HepG2 (cell line): ENCODE measurements at regions not wholly inside any gene's neighbourhood (a gene's known extent, or its start where the extent isn't known, plus 50 kb on each side); places are given as distances from the start of the nearest gene placed in this dataset.

Experiments used
- ATF7 ChIP-seq, 2 experiments: fragments of 450-650 bp in 1 of 2; sonication (generic) in 1 of 2; formaldehyde crosslinking in 1 of 2; IDR thresholded peaks; 2 replicates each; pipeline versions ENCODE4 v1.4.0 to v1.6.1; 2016 to 2020; ENCODE audit warnings: antibody characterized with exemption in 1 of 2, mild to moderate bottlenecking in 1 of 2, missing genetic modification reagents in 1 of 2
- CEBPB ChIP-seq: IDR thresholded peaks from 2 replicates; pipeline ENCODE4 v1.6.1; 2011; ENCODE audit warnings: low read depth, low read length, improper control_type of control experiment, borderline replicate concordance
- FOXC1 ChIP-seq: sonication (generic); formaldehyde crosslinking; IDR thresholded peaks from 2 replicates; pipeline ENCODE4 v1.8.0; 2022; ENCODE audit warnings: mild to moderate bottlenecking, missing genetic modification reagents, borderline replicate concordance
- GATA4 ChIP-seq: sonication (generic); IDR thresholded peaks from 2 replicates; pipeline ENCODE4 v1.6.1; 2016; ENCODE audit warnings: antibody characterized with exemption, low read depth, borderline replicate concordance
- HNF4A ChIP-seq: sonication (generic); formaldehyde crosslinking; IDR thresholded peaks from 2 replicates; pipeline ENCODE4 v1.4.0; 2020; ENCODE audit warnings: missing genetic modification reagents
- KDM2A ChIP-seq: sonication (generic); formaldehyde crosslinking; IDR thresholded peaks from 2 replicates; pipeline ENCODE4 v1.4.0; 2020; ENCODE audit warnings: low read depth, missing genetic modification reagents, borderline replicate concordance
- MBNL3 ChIP-seq: fragments of 250-450 bp; sonication (Bioruptor Pico); conservative IDR thresholded peaks from 2 replicates; pipeline ENCODE4 v1.8.0; 2022; ENCODE audit warnings: mild to moderate bottlenecking, inconsistent platforms
- NFIC ChIP-seq: IDR thresholded peaks from 2 replicates; pipeline ENCODE4 v1.6.1; 2012; ENCODE audit warnings: mild to moderate bottlenecking, low read length, inconsistent platforms
- PAX8 ChIP-seq: sonication (generic); formaldehyde crosslinking; IDR thresholded peaks from 2 replicates; pipeline ENCODE4 v1.8.0; 2022; ENCODE audit warnings: mild to moderate bottlenecking, missing genetic modification reagents, borderline replicate concordance
- PRMT3 ChIP-seq: sonication (generic); formaldehyde crosslinking; IDR thresholded peaks from 2 replicates; pipeline ENCODE4 v1.8.1; 2022; ENCODE audit warnings: low read depth, mild to moderate bottlenecking, moderate library complexity, missing genetic modification reagents, borderline replicate concordance
- REPIN1 ChIP-seq: sonication (generic); formaldehyde crosslinking; IDR thresholded peaks from 2 replicates; pipeline ENCODE4 v1.8.0; 2022; ENCODE audit warnings: missing genetic modification reagents, low read depth, mild to moderate bottlenecking, borderline replicate concordance
- SRY ChIP-seq: sonication (generic); formaldehyde crosslinking; IDR thresholded peaks from 2 replicates; pipeline ENCODE4 v1.8.0; 2022; ENCODE audit warnings: mild to moderate bottlenecking, missing genetic modification reagents
- STAT5B ChIP-seq: sonication (generic); formaldehyde crosslinking; IDR thresholded peaks from 2 replicates; pipeline ENCODE4 v1.4.0; 2020; ENCODE audit warnings: missing genetic modification reagents
- TEF ChIP-seq: sonication (generic); formaldehyde crosslinking; IDR thresholded peaks from 2 replicates; pipeline ENCODE4 v1.5.0; 2020; ENCODE audit warnings: missing genetic modification reagents
- ZBED4 ChIP-seq: sonication (generic); formaldehyde crosslinking; IDR thresholded peaks from 2 replicates; pipeline ENCODE4 v1.4.0; 2020; ENCODE audit warnings: missing genetic modification reagents, borderline replicate concordance
- ZBTB38 ChIP-seq: sonication (generic); formaldehyde crosslinking; IDR thresholded peaks from 2 replicates; pipeline ENCODE4 v1.5.1; 2020; ENCODE audit warnings: mild to moderate bottlenecking, missing genetic modification reagents
- ZNF24 ChIP-seq: fragments of 450-650 bp; IDR thresholded peaks from 2 replicates; pipeline ENCODE4 v1.6.1; 2017; ENCODE audit warnings: antibody characterized with exemption, mild to moderate bottlenecking
- ZNF274 ChIP-seq: sonication (generic); formaldehyde crosslinking; IDR thresholded peaks from 2 replicates; pipeline ENCODE4 v1.5.1; 2020; ENCODE audit warnings: mild to moderate bottlenecking, missing genetic modification reagents
- ZNF331 ChIP-seq: sonication (generic); formaldehyde crosslinking; IDR thresholded peaks from 2 replicates; pipeline ENCODE4 v1.4.0; 2020; ENCODE audit warnings: missing genetic modification reagents
- ZNF33A ChIP-seq: sonication (generic); formaldehyde crosslinking; IDR thresholded peaks from 2 replicates; pipeline ENCODE4 v1.5.1; 2020; ENCODE audit warnings: missing genetic modification reagents, mild to moderate bottlenecking, moderate library complexity, borderline replicate concordance
- ZNF441 ChIP-seq: sonication (generic); formaldehyde crosslinking; IDR thresholded peaks from 2 replicates; pipeline ENCODE4 v1.7.0; 2021; ENCODE audit warnings: missing genetic modification reagents, borderline replicate concordance
- ZNF564 ChIP-seq: sonication (generic); formaldehyde crosslinking; IDR thresholded peaks from 2 replicates; pipeline ENCODE4 v1.8.1; 2023; ENCODE audit warnings: mild to moderate bottlenecking, missing genetic modification reagents
- ZNF609 ChIP-seq: sonication (generic); formaldehyde crosslinking; IDR thresholded peaks from 2 replicates; pipeline ENCODE4 v1.4.0; 2020; ENCODE audit warnings: mild to moderate bottlenecking, missing genetic modification reagents, borderline replicate concordance

GRCh38 chr5:32526810-32527209 lies 58.5 kb upstream of the SUB1 start (continued):
- TF ChIP-seq TEF (CRISPR knock-in tag) (no peak), ATF7 (IDR thresholded peaks at IDR 0.05) (peak; percentile 43), ATF7 (CRISPR knock-in tag; IDR thresholded peaks at IDR 0.05) (no peak), NFIC (0 out of 2 replicates have a peak, but pooled peaks have one; percentile 23), ZNF609 (CRISPR knock-in tag) (no peak), ZNF274 (no peak), ZNF331 (CRISPR knock-in tag) (no peak), PRMT3 (CRISPR knock-in tag) (no peak), ZBTB38 (CRISPR knock-in tag) (no peak), ZNF33A (CRISPR knock-in tag) (no peak), KDM2A (CRISPR knock-in tag) (no peak), ZNF564 (CRISPR knock-in tag) (no peak), SRY (no peak), HNF4A (peak; percentile 70), REPIN1 (no peak), ZNF441 (CRISPR knock-in tag) (no peak), ZNF24 (no peak), PAX8 (CRISPR knock-in tag) (no peak), CEBPB (peak; percentile 68), MBNL3 (no peak), GATA4 (peak; percentile 28; the same call in 1 of the 2 replicates), FOXC1 (CRISPR knock-in tag) (no peak), ZBED4 (CRISPR knock-in tag) (no peak), STAT5B (CRISPR knock-in tag) (no peak)
